HEK293 (cell line): ENCODE measurements at regions not wholly inside any gene's neighbourhood (a gene's known extent, or its start where the extent isn't known, plus 50 kb on each side); places are given as distances from the start of the nearest gene placed in this dataset.

Experiments
- CTCF ChIA-PET: fragments of 350-600 bp; formaldehyde crosslinking; extraction: SDS; loops from one replicate; lab custom pipeline; 2021; ENCODE audit warnings: antibody characterized with exemption; lab: Yijun Ruan, JAX
- POLR2A ChIA-PET: fragments of 300-600 bp; formaldehyde crosslinking; extraction: SDS; loops from one replicate; lab custom pipeline; 2020; ENCODE audit warnings: antibody characterized with exemption, inconsistent platforms; lab: Yijun Ruan, JAX
- H3K27ac ChIP-seq: fragments of 200-500 bp; sonication (Bioruptor generic); 2 replicates; pipeline ENCODE4 v1.5.1; 2014; ENCODE audit warnings: low read depth, low read length, control low read depth, inconsistent platforms; ENCODE audit errors: extremely low read depth
- H3K36me3 ChIP-seq, 2 experiments: fragments of 200-500 bp in 1 of 2; sonication (Bioruptor generic) in 1 of 2; 1 replicate in 1 of 2; 2 replicates in 1 of 2; pipeline ENCODE4 v1.5.1; 2014 to 2017; ENCODE audit warnings: inconsistent platforms in 2 of 2, low read length in 2 of 2; ENCODE audit not compliant: control insufficient read depth in 2 of 2, insufficient read depth in 1 of 2
- H3K4me1 ChIP-seq: fragments of 200-500 bp; sonication (Bioruptor generic); 2 replicates; pipeline ENCODE4 v1.5.1; 2014; ENCODE audit warnings: mild to moderate bottlenecking, low read length, inconsistent platforms; ENCODE audit not compliant: control insufficient read depth, insufficient read depth
- H3K4me3 ChIP-seq: 2 replicates; pipeline ENCODE4 v1.5.1; 2011; ENCODE audit warnings: low read depth, mild to moderate bottlenecking, control low read depth, low read length, moderate library complexity
- H3K9me3 ChIP-seq: fragments of 200-500 bp; sonication (Bioruptor generic); 2 replicates; pipeline ENCODE4 v1.5.1; 2014; ENCODE audit warnings: low read depth, low read length, inconsistent platforms; ENCODE audit not compliant: control insufficient read depth, insufficient read depth
- KLF10 ChIP-seq: fragments of 450-650 bp; IDR thresholded peaks from 2 replicates; pipeline ENCODE4 v1.5.1; 2018; ENCODE audit warnings: missing biosample characterization, mild to moderate bottlenecking, missing genetic modification characterization
- WT1 ChIP-seq: fragments of 450-650 bp; formaldehyde crosslinking; IDR thresholded peaks from 2 replicates; pipeline ENCODE4 v1.5.1; 2016; ENCODE audit warnings: missing biosample characterization, missing genetic modification characterization
- ZBTB20 ChIP-seq: fragments of 450-650 bp; formaldehyde crosslinking; IDR thresholded peaks from 2 replicates; pipeline ENCODE4 v1.5.1; 2016; ENCODE audit warnings: missing biosample characterization, missing genetic modification characterization
- ZNF2 ChIP-seq: fragments of 450-650 bp; formaldehyde crosslinking; IDR thresholded peaks from 2 replicates; pipeline ENCODE4 v1.5.1; 2016; ENCODE audit warnings: missing biosample characterization, missing genetic modification characterization
- ZNF214 ChIP-seq: fragments of 450-650 bp; formaldehyde crosslinking; IDR thresholded peaks from 2 replicates; pipeline ENCODE4 v1.5.1; 2017; ENCODE audit warnings: missing biosample characterization, mild to moderate bottlenecking, missing genetic modification characterization, borderline replicate concordance
- ZNF354C ChIP-seq: fragments of 450-650 bp; formaldehyde crosslinking; IDR thresholded peaks from 2 replicates; pipeline ENCODE4 v1.5.1; 2016; ENCODE audit warnings: missing biosample characterization, missing genetic modification characterization, low read depth, borderline replicate concordance
- ZNF404 ChIP-seq: fragments of 450-650 bp; formaldehyde crosslinking; IDR thresholded peaks from 2 replicates; pipeline ENCODE4 v1.5.1; 2017; ENCODE audit warnings: missing biosample characterization, missing genetic modification characterization
- ZNF529 ChIP-seq: fragments of 450-650 bp; formaldehyde crosslinking; IDR thresholded peaks from 2 replicates; pipeline ENCODE4 v1.5.1; 2017; ENCODE audit warnings: missing genetic modification characterization, missing biosample characterization; ENCODE audit not compliant: insufficient replicate concordance
- ZNF558 ChIP-seq: fragments of 450-650 bp; formaldehyde crosslinking; IDR thresholded peaks from 2 replicates; pipeline ENCODE4 v1.5.1; 2016; ENCODE audit warnings: missing biosample characterization, missing genetic modification characterization
- ZNF624 ChIP-seq: fragments of 450-650 bp; formaldehyde crosslinking; IDR thresholded peaks from 2 replicates; pipeline ENCODE4 v1.5.1; 2017; ENCODE audit warnings: missing biosample characterization, missing genetic modification characterization
- TF ChIP-seq, protein P1 (sequence below): fragments of 450-650 bp; formaldehyde crosslinking; IDR thresholded peaks from 2 replicates; pipeline ENCODE4 v1.5.1; 2017; ENCODE audit warnings: missing biosample characterization, missing genetic modification characterization
- TF ChIP-seq, protein P2 (sequence below): fragments of 450-650 bp; formaldehyde crosslinking; IDR thresholded peaks from 2 replicates; pipeline ENCODE4 v1.5.1; 2017; ENCODE audit warnings: missing biosample characterization, missing genetic modification characterization
- TF ChIP-seq, protein P3 (sequence below): fragments of 450-650 bp; formaldehyde crosslinking; IDR thresholded peaks from 2 replicates; pipeline ENCODE4 v1.5.1; 2016; ENCODE audit warnings: missing biosample characterization, missing genetic modification characterization
- TF ChIP-seq, protein P4 (sequence below): fragments of 450-650 bp; formaldehyde crosslinking; conservative IDR thresholded peaks from 2 replicates; pipeline ENCODE4 v1.5.1; 2016; ENCODE audit warnings: low read depth, missing biosample characterization, missing genetic modification characterization

DNA sequence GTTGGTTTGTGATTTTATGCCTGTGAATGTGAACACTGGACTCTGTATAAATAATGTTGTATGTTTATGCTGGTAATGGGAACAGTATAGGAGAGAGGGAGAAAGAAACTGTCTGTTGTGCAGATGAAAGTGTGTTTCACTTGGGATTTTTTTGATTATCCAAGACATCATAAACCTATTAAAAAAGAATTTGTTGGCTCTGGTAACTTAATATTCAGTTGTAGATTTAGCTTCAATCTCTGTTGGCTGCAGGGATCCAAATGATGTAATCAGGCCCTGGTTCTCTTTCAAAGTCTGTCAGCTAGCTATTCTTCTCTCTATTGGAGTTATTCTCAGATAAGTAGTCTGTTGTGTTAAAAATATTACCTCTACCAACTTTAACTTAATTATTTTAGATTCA is 168.8 kb upstream of the RHOBTB1 start:
- POLR2A ChIA-PET, result no interaction called here
- no peaks in the 10 kb centered on the region for H3K9me3 ChIP-seq
- H3K27ac ChIP-seq, result no peak overlapping the region
- H3K4me3 ChIP-seq, result no peak overlapping the region
- H3K36me3 ChIP-seq, result no peaks in the 10 kb centered on the region
- H3K4me1 ChIP-seq, result no peaks in the 10 kb centered on the region
- TF ChIP-seq ZBTB20 (tag by site-specific recombination), result peak; percentile 41; the same call in 1 of the 2 replicates
- TF ChIP-seq, protein P1, sequence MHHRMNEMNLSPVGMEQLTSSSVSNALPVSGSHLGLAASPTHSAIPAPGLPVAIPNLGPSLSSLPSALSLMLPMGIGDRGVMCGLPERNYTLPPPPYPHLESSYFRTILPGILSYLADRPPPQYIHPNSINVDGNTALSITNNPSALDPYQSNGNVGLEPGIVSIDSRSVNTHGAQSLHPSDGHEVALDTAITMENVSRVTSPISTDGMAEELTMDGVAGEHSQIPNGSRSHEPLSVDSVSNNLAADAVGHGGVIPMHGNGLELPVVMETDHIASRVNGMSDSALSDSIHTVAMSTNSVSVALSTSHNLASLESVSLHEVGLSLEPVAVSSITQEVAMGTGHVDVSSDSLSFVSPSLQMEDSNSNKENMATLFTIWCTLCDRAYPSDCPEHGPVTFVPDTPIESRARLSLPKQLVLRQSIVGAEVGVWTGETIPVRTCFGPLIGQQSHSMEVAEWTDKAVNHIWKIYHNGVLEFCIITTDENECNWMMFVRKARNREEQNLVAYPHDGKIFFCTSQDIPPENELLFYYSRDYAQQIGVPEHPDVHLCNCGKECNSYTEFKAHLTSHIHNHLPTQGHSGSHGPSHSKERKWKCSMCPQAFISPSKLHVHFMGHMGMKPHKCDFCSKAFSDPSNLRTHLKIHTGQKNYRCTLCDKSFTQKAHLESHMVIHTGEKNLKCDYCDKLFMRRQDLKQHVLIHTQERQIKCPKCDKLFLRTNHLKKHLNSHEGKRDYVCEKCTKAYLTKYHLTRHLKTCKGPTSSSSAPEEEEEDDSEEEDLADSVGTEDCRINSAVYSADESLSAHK (tag by site-specific recombination), result no peak
- CTCF ChIA-PET, result no interaction called here

DNA sequence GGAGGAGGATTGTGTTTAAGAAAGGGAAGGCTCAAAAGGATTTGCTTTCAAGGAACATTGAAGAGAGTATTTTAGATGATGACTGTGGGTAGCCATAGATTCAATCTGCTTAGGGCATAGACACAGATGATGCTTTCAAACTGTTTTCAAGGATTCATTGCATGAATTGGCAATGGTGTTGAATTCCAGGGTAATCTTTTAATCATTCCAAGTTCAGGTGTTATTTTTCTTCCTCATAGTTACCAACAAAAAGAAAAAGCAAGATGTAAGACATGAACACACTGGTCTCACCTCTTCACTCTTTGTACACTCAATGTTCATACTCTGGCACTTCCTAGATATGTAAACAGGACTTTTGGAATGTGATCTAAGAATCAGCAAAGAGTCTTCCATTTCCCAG is 167.0 kb upstream of the RHOBTB1 start:
- no peak overlapping the region for H3K4me3 ChIP-seq
- ChIA-PET POLR2A (no interaction called here), CTCF (no interaction called here)
- no peaks in the 10 kb centered on the region for H3K4me1 ChIP-seq
- 0 out of 2 replicates have a peak, but pooled peaks have one; percentile 39 for TF ChIP-seq ZNF558 (tag by site-specific recombination)
- TF ChIP-seq ZNF404 (tag by site-specific recombination), result no peak
- no peak for TF ChIP-seq ZNF529 (tag by site-specific recombination)
- TF ChIP-seq ZNF354C (tag by site-specific recombination), result no peak
- TF ChIP-seq KLF10 (tag by site-specific recombination), result no peak
- no peak for TF ChIP-seq WT1 (tag by site-specific recombination)
- no peak for TF ChIP-seq ZNF2
- H3K36me3 ChIP-seq, result no peaks in the 10 kb centered on the region
- no peaks in the 10 kb centered on the region for H3K9me3 ChIP-seq
- H3K27ac ChIP-seq, result no peak overlapping the region

DNA sequence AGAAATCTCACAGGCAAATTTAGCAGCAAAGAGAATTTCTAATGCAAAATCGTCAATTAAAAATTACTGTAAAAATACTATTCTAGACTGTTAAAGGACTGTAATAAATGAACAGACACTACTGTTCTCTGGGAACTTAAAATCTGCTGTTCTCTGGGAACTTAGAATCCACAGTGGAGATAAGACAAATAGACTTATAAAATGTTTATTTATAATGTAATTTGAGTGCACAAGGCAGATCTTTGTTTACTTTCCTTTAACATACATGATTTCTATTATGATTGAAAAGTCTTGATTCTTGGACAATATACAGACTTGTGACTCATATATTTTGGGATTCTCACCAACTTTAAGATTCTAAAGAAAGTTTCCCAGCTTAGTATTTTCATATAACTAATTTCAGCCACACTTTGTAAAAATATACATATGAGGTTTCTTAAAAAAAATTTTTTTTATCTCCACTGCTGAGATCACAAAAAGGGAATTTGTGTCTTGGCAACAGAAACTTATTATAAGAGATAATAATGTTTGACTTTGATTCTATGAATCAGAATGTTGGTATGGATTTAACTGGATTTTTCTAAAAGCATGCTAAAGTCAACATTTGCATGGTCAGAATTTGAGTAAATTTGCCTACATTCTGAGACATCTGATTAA is 166.3 kb upstream of the RHOBTB1 start:
- TF ChIP-seq, protein P2, sequence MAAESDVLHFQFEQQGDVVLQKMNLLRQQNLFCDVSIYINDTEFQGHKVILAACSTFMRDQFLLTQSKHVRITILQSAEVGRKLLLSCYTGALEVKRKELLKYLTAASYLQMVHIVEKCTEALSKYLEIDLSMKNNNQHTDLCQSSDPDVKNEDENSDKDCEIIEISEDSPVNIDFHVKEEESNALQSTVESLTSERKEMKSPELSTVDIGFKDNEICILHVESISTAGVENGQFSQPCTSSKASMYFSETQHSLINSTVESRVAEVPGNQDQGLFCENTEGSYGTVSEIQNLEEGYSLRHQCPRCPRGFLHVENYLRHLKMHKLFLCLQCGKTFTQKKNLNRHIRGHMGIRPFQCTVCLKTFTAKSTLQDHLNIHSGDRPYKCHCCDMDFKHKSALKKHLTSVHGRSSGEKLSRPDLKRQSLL (tag by site-specific recombination), result no peak
- TF ChIP-seq, protein P3, sequence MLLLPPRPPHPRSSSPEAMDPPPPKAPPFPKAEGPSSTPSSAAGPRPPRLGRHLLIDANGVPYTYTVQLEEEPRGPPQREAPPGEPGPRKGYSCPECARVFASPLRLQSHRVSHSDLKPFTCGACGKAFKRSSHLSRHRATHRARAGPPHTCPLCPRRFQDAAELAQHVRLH, result no peak
- TF ChIP-seq, protein P4, sequence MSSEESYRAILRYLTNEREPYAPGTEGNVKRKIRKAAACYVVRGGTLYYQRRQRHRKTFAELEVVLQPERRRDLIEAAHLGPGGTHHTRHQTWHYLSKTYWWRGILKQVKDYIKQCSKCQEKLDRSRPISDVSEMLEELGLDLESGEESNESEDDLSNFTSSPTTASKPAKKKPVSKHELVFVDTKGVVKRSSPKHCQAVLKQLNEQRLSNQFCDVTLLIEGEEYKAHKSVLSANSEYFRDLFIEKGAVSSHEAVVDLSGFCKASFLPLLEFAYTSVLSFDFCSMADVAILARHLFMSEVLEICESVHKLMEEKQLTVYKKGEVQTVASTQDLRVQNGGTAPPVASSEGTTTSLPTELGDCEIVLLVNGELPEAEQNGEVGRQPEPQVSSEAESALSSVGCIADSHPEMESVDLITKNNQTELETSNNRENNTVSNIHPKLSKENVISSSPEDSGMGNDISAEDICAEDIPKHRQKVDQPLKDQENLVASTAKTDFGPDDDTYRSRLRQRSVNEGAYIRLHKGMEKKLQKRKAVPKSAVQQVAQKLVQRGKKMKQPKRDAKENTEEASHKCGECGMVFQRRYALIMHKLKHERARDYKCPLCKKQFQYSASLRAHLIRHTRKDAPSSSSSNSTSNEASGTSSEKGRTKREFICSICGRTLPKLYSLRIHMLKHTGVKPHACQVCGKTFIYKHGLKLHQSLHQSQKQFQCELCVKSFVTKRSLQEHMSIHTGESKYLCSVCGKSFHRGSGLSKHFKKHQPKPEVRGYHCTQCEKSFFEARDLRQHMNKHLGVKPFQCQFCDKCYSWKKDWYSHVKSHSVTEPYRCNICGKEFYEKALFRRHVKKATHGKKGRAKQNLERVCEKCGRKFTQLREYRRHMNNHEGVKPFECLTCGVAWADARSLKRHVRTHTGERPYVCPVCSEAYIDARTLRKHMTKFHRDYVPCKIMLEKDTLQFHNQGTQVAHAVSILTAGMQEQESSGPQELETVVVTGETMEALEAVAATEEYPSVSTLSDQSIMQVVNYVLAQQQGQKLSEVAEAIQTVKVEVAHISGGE, result no peak
- TF ChIP-seq ZNF624 (tag by site-specific recombination), result no peak
- TF ChIP-seq ZNF214 (tag by site-specific recombination), result no peak
- Histone ChIP-seq H3K27ac (no peak overlapping the region), H3K4me3 (no peak overlapping the region), H3K36me3 (no peaks in the 10 kb centered on the region), H3K4me1 (no peaks in the 10 kb centered on the region), H3K9me3 (no peaks in the 10 kb centered on the region)
- POLR2A ChIA-PET, result no interaction called here
- CTCF ChIA-PET, result no interaction called here
